SK-N-MC (cell line): ENCODE measurements at regions not wholly inside any gene's neighbourhood (a gene's known extent, or its start where the extent isn't known, plus 50 kb on each side); places are given as distances from the start of the nearest gene placed in this dataset.

Source experiments
- EZH2 ChIP-seq: fragments of 200-600 bp; sonication (generic); IDR thresholded peaks from one replicate; pipeline ENCODE4 v1.6.1; 2017; ENCODE audit warnings: antibody characterized with exemption
- FOXP2 ChIP-seq: optimal IDR thresholded peaks from 2 replicates; pipeline ENCODE3; 2011; ENCODE audit warnings: mild to moderate bottlenecking, moderate library complexity; ENCODE audit not compliant: insufficient read depth; ENCODE audit errors: extremely low read length, control extremely low read depth
- POLR2AphosphoS5 ChIP-seq: IDR thresholded peaks from 2 replicates; pipeline ENCODE4 v1.6.1; 2012; ENCODE audit warnings: mild to moderate bottlenecking, low read depth, low read length, borderline replicate concordance

- TF ChIP-seq EZH2 = no peak
- no peak for TF ChIP-seq FOXP2
- no peak for TF ChIP-seq POLR2AphosphoS5
Observed at GRCh38 chr11:97615546-97615945, 1225.7 kb downstream of the JRKL start.
